GOT3 (cell line): ENCODE measurements at regions not wholly inside any gene's neighbourhood (a gene's known extent, or its start where the extent isn't known, plus 50 kb on each side); places are given as distances from the start of the nearest gene placed in this dataset.

Source experiments
- DNase-seq: peaks from one replicate; lab custom pipeline; 2025; ENCODE audit warnings: mixed read lengths; lab: John Stamatoyannopoulos, UW

GRCh38 chr18:43482136-43482535 is 204.8 kb upstream of the SYT4 start:
- no peak for DNase-seq

- no peak for DNase-seq
Observed at GRCh38 chr18:43482600-43482999, 205.3 kb upstream of the SYT4 start.

GRCh38 chr18:43484710-43485109 is 207.4 kb upstream of the SYT4 start:
- no peak for DNase-seq

- no peak for DNase-seq
Observed at GRCh38 chr18:43485545-43485963, 208.3 kb upstream of the SYT4 start.

- no peak for DNase-seq
Observed at GRCh38 chr18:43486462-43486861, 209.2 kb upstream of the SYT4 start.

- no peak for DNase-seq
Observed at GRCh38 chr18:43501099-43501498, 223.8 kb upstream of the SYT4 start.

GRCh38 chr18:43506935-43507334 is 229.6 kb upstream of the SYT4 start:
- DNase-seq: no peak

- no peak for DNase-seq
Observed at GRCh38 chr18:43507842-43508481, 230.7 kb upstream of the SYT4 start.

- DNase-seq: no peak
Observed at GRCh38 chr18:43514747-43515146, 237.5 kb upstream of the SYT4 start.

- DNase-seq: no peak
Observed at GRCh38 chr18:43515481-43515880, 238.2 kb upstream of the SYT4 start.

GRCh38 chr18:43524260-43524659 is 247.0 kb upstream of the SYT4 start:
- no peak for DNase-seq

GRCh38 chr18:43525169-43525568 is 247.9 kb upstream of the SYT4 start:
- DNase-seq: no peak

GRCh38 chr18:43526426-43527145 is 249.3 kb upstream of the SYT4 start:
- no peak for DNase-seq

- DNase-seq: no peak
Observed at GRCh38 chr18:43531438-43531837, 254.1 kb upstream of the SYT4 start.

GRCh38 chr18:43533371-43533770 is 256.1 kb upstream of the SYT4 start:
- DNase-seq: no peak

- DNase-seq: no peak
Observed at GRCh38 chr18:43534511-43534910, 257.2 kb upstream of the SYT4 start.

GRCh38 chr18:43539862-43540261 is 262.6 kb upstream of the SYT4 start:
- no peak for DNase-seq

GRCh38 chr18:43542016-43542415 is 264.7 kb upstream of the SYT4 start:
- no peak for DNase-seq

GRCh38 chr18:43543236-43543635 is 265.9 kb upstream of the SYT4 start:
- no peak for DNase-seq

- DNase-seq: no peak
Observed at GRCh38 chr18:43547456-43547855, 270.2 kb upstream of the SYT4 start.

- no peak for DNase-seq
Observed at GRCh38 chr18:43559507-43559906, 282.2 kb upstream of the SYT4 start.

GRCh38 chr18:43563780-43564179 is 286.5 kb upstream of the SYT4 start:
- DNase-seq: no peak

- DNase-seq: no peak
Observed at GRCh38 chr18:43570593-43570992, 293.3 kb upstream of the SYT4 start.
